PC-9 (cell line): ENCODE measurements at regions not wholly inside any gene's neighbourhood (a gene's known extent, or its start where the extent isn't known, plus 50 kb on each side); places are given as distances from the start of the nearest gene placed in this dataset.

ENCODE experiments used
- BruUV-seq: library from RNA; stranded (reverse); fragments of 400-500 nt; replicated peaks from 2 replicates; lab custom pipeline; 2021; lab: Mats Ljungman, UMichigan
- CTCF ChIA-PET: fragments of 300-600 bp; sonication (Branson Sonifier 250); formaldehyde crosslinking; loops from one replicate; lab custom pipeline; 2022; ENCODE audit warnings: antibody characterized with exemption; lab: Charles Lee
- POLR2A ChIA-PET: fragments of 300-600 bp; sonication (Branson Sonifier 250); formaldehyde crosslinking; loops from one replicate; lab custom pipeline; 2022; ENCODE audit warnings: antibody characterized with exemption; ENCODE audit not compliant: unreplicated experiment; lab: Charles Lee
- DNase-seq, 2 experiments: peaks; one replicate each; pipeline versions ENCODE4 v3.0.0 to v3.0.0-alpha.2; 2015 to 2022; ENCODE audit warnings: mixed read lengths in 1 of 2
- H2AFZ ChIP-seq: fragments of 200-600 bp; sonication (generic); 2 replicates; pipeline ENCODE4 v1.8.1; 2017; ENCODE audit warnings: antibody characterized with exemption
- H3F3A ChIP-seq: fragments of 200-600 bp; sonication (generic); 2 replicates; pipeline ENCODE4 v1.8.1; 2017; ENCODE audit warnings: antibody characterized with exemption, mild to moderate bottlenecking, low read depth; ENCODE audit not compliant: insufficient read depth
- H3K27ac ChIP-seq: fragments of 200-600 bp; sonication (generic); 2 replicates; pipeline ENCODE4 v1.6.1; 2016; ENCODE audit warnings: mixed run types
- H3K27me3 ChIP-seq: fragments of 200-600 bp; sonication (generic); 2 replicates; pipeline ENCODE4 v1.6.1; 2016; ENCODE audit warnings: low read depth, mixed run types; ENCODE audit not compliant: insufficient read depth
- H3K36me3 ChIP-seq: fragments of 200-600 bp; sonication (generic); 2 replicates; pipeline ENCODE4 v1.6.1; 2016; ENCODE audit warnings: low read depth, mixed run types
- H3K4me1 ChIP-seq: fragments of 200-600 bp; sonication (generic); replicated peaks from 2 replicates; pipeline ENCODE4 v1.6.1; 2016; ENCODE audit warnings: mixed run types; ENCODE audit not compliant: insufficient read depth
- H3K4me2 ChIP-seq: fragments of 200-600 bp; sonication (generic); 2 replicates; pipeline ENCODE4 v1.6.1; 2017; ENCODE audit warnings: mixed run types
- H3K4me3 ChIP-seq: fragments of 200-600 bp; sonication (generic); 2 replicates; pipeline ENCODE4 v1.6.1; 2016; ENCODE audit warnings: mixed run types
- H3K79me2 ChIP-seq: fragments of 200-600 bp; sonication (generic); 2 replicates; pipeline ENCODE4 v1.6.1; 2017; ENCODE audit warnings: low read depth, mixed run types
- H3K9me2 ChIP-seq: fragments of 200-600 bp; sonication (generic); 2 replicates; pipeline ENCODE4 v1.8.1; 2017; ENCODE audit warnings: mild to moderate bottlenecking; ENCODE audit not compliant: insufficient read depth
- H3K9me3 ChIP-seq: fragments of 200-600 bp; sonication (generic); 2 replicates; pipeline ENCODE4 v1.8.1; 2016; ENCODE audit warnings: low read depth; ENCODE audit not compliant: insufficient read depth
- H4K20me1 ChIP-seq: fragments of 200-600 bp; sonication (generic); 2 replicates; pipeline ENCODE4 v1.8.1; 2017; ENCODE audit not compliant: insufficient read depth
- EZH2 ChIP-seq: fragments of 200-600 bp; sonication (generic); IDR thresholded peaks from 2 replicates; pipeline ENCODE4 v1.8.0; 2017; ENCODE audit warnings: antibody characterized with exemption, low read depth
- intact Hi-C: fragments of 100-400 bp; cut with micrococcal nuclease; formaldehyde crosslinking; loops from one replicate; pipeline ENCODE4 v1.10.0; 2022; ENCODE audit not compliant: unreplicated experiment
- TF ChIP-seq, protein P1 (sequence below): fragments of 200-600 bp; sonication (generic); conservative IDR thresholded peaks from 2 replicates; pipeline ENCODE4 v1.6.1; 2017; ENCODE audit warnings: mixed run types, antibody characterized with exemption, mild to moderate bottlenecking, moderate library complexity

DNA sequence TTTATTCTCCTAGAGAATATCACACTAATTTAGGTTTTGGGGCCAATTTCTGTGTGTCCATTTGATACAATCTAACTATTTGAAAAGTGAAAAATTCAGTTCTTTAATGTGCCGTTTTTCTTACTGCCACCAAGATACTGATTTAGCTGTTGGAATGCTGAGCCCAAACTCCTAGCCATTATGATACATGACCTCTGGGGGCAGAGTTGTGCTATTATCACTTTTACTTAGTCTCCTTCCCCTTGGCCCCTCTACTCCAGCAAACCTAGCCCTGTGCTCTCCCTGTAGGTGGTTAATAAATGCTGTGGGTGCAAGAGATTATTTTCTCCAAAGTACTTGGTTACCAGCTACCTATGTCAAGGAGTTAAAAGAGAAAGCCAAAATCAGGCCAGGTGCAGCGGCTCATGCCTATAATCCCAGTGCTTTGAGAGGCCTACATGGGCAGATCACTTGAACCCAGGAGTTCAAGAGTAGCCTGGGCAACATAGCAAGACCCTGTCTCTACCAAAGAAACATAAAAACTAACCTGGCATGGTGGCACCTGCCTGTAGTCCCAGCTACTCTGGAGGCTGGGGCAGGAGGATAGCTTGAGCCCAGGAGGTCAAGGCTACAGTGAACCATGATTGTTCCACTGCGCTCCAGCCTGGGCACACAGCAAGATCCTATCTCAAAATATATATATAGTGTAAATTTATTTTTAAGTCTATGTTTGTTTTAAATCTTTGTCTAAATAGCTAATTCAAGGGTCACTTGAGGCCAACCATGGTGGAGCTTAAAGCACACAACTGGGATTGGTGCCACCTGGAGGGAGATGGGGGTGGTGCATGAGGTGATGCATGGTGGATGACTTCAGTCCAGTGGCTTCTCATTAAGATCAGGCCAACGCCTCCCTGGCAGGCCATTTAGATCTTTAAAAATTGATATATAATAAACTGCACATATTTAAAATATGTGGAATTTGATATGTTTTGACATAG lies 193.2 kb upstream of the PLET1 start:
- intact Hi-C loops = loop anchor here (1.0 kb wide), 1 partner anchor 164 kb away; no protein-coding TSS in a partner anchor
- H3K36me3 ChIP-seq = no peaks in the 10 kb centered on the region
- H3K4me2 ChIP-seq = no peak overlapping the region
- H3K9me2 ChIP-seq = no peaks in the 10 kb centered on the region
- H3K27ac ChIP-seq = no peak overlapping the region
- TF ChIP-seq, protein P1, sequence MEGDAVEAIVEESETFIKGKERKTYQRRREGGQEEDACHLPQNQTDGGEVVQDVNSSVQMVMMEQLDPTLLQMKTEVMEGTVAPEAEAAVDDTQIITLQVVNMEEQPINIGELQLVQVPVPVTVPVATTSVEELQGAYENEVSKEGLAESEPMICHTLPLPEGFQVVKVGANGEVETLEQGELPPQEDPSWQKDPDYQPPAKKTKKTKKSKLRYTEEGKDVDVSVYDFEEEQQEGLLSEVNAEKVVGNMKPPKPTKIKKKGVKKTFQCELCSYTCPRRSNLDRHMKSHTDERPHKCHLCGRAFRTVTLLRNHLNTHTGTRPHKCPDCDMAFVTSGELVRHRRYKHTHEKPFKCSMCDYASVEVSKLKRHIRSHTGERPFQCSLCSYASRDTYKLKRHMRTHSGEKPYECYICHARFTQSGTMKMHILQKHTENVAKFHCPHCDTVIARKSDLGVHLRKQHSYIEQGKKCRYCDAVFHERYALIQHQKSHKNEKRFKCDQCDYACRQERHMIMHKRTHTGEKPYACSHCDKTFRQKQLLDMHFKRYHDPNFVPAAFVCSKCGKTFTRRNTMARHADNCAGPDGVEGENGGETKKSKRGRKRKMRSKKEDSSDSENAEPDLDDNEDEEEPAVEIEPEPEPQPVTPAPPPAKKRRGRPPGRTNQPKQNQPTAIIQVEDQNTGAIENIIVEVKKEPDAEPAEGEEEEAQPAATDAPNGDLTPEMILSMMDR = peak; percentile 60
- no peak for TF ChIP-seq EZH2
- H3K4me3 ChIP-seq = no peak overlapping the region
- no peaks in the 10 kb centered on the region for H4K20me1 ChIP-seq
- no TSS peak for BruUV-seq
- no peaks in the 10 kb centered on the region for H3K27me3 ChIP-seq
- no peaks in the 10 kb centered on the region for H3K9me3 ChIP-seq
- H3F3A ChIP-seq = no peaks in the 10 kb centered on the region
- ChIA-PET CTCF (no interaction called here), POLR2A (no interaction called here)
- no peaks in the 10 kb centered on the region for H3K79me2 ChIP-seq
- DNase-seq = peak in 1 of 2 experiments; percentile 14
- H2AFZ ChIP-seq = no peak overlapping the region
- H3K4me1 ChIP-seq = 0 out of 2 replicates have a peak, but pooled peaks cover 6% of the 10 kb centered on the region

DNA sequence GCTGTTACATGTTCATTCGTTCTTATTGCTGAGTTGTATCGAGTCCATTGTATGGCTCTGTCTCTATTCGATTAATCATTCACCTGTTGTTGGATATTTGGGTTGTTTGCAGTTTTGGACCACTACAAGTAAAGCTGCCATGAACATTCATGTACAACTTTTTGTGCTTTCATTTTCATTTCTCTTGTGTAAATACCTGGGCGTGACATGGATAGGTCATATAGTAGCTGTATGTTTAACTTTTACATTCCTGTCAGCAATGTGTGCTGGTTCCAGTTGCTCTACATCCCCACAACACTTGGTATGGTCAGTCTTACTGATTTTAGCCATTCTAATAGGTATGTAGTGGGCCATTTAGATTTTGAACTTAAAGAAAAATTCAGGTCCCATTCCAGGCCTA lies 194.2 kb upstream of the PLET1 start:
- Histone ChIP-seq H3K4me1 (peaks cover 11% of the 10 kb centered on the region; the same call in 1 of the 2 replicates), H3K4me2 (no peak overlapping the region), H3K27me3 (no peaks in the 10 kb centered on the region), H3F3A (no peaks in the 10 kb centered on the region), H2AFZ (no peak overlapping the region), H3K4me3 (no peak overlapping the region), H3K9me2 (no peaks in the 10 kb centered on the region), H3K9me3 (no peaks in the 10 kb centered on the region), H3K27ac (no peak overlapping the region), H4K20me1 (no peaks in the 10 kb centered on the region), H3K79me2 (no peaks in the 10 kb centered on the region), H3K36me3 (no peaks in the 10 kb centered on the region)
- CTCF ChIA-PET = no interaction called here
- intact Hi-C loops = loop anchor here (1.0 kb wide), 1 partner anchor 165 kb away; no protein-coding TSS in a partner anchor
- POLR2A ChIA-PET = no interaction called here
- TF ChIP-seq, protein P1 = no peak
- no peak for TF ChIP-seq EZH2
- no TSS peak for BruUV-seq
- DNase-seq = no peak

DNA sequence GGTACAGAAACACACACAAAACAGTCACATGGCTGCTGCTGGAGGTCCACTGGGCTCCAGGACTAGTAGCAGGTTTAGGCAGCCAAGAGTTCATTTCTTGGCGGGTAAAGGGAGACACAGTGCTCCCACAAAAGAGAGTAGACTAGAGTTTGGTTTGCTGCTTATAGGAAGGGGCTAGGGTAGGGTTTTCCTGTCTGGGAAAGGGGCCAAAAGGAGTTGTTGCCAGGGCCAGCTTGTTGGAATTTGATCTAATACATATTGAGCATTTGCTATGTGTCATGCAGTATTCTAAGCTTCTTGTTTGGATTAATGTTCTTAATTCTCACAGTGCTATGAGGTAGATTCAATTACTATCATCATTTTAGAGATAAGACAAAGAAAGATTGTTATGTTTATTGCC lies 195.1 kb upstream of the PLET1 start:
- no TSS peak for BruUV-seq

More for the DNA sequence above, 195.1 kb upstream of the PLET1 start:
- Histone ChIP-seq H3K27ac (no peak overlapping the region), H3K4me2 (no peak overlapping the region), H4K20me1 (no peaks in the 10 kb centered on the region), H3K9me3 (no peaks in the 10 kb centered on the region), H3K4me3 (no peak overlapping the region), H2AFZ (no peak overlapping the region), H3K79me2 (no peaks in the 10 kb centered on the region), H3K9me2 (no peaks in the 10 kb centered on the region), H3K4me1 (peaks cover 11% of the 10 kb centered on the region; the same call in 1 of the 2 replicates), H3K27me3 (no peaks in the 10 kb centered on the region), H3F3A (no peaks in the 10 kb centered on the region), H3K36me3 (no peaks in the 10 kb centered on the region)
- ChIA-PET CTCF (no interaction called here), POLR2A (no interaction called here)
- intact Hi-C loops = no loop called here
- TF ChIP-seq, protein P1 = no peak
- TF ChIP-seq EZH2 = no peak
- no peak for DNase-seq
